Heart left ventricle (tissue), 16 donors: ENCODE measurements at regions not wholly inside any gene's neighbourhood (a gene's known extent, or its start where the extent isn't known, plus 50 kb on each side); places are given as distances from the start of the nearest gene placed in this dataset.
A peak's percentile ranks its signal among the peaks of the same experiment; 100 is the strongest.

Experiments
- ATAC-seq, 4 donors: fragments of 200-7000 bp; cut with Tn5 transposase; one replicate each; pipeline ENCODE4 v1.9.1; 2020 to 2022; ENCODE audit warnings: moderate library complexity in 4 of 4, mild to moderate bottlenecking in 3 of 4, moderate number of reproducible peaks in 1 of 4
- DNase-seq, 5 donors: peaks; one replicate each; pipeline ENCODE4 v3.0.0-alpha.2; 2020
- H3K27ac ChIP-seq, 12 donors: fragments of 200-600 bp; sonication (generic) in 4 of 12; one replicate each; pipeline versions ENCODE4 v1.5.0 to v1.8.0; 2016 to 2022; ENCODE audit warnings: mild to moderate bottlenecking in 2 of 12
- H3K27me3 ChIP-seq, 9 donors: fragments of 200-600 bp; sonication (generic) in 2 of 9; one replicate each; pipeline versions ENCODE4 v1.5.1 to v1.8.0; 2016 to 2022; ENCODE audit warnings: mild to moderate bottlenecking in 3 of 9
- H3K36me3 ChIP-seq, 9 donors: fragments of 200-600 bp; sonication (generic) in 2 of 9; one replicate each; pipeline versions ENCODE4 v1.5.0 to v1.8.0; 2018 to 2022; ENCODE audit warnings: mild to moderate bottlenecking in 2 of 9
- H3K4me1 ChIP-seq, 12 donors: fragments of 200-600 bp; sonication (generic) in 4 of 12; one replicate each; pipeline versions ENCODE4 v1.5.0 to v1.8.0; 2016 to 2022; ENCODE audit warnings: mild to moderate bottlenecking in 3 of 12
- H3K4me3 ChIP-seq, 12 donors: fragments of 200-600 bp; sonication (generic) in 4 of 12; one replicate each; pipeline versions ENCODE4 v1.5.0 to v1.8.0; 2017 to 2022; ENCODE audit warnings: mild to moderate bottlenecking in 9 of 12, moderate library complexity in 4 of 12
- H3K9me3 ChIP-seq, 12 donors: fragments of 200-600 bp; sonication (generic) in 4 of 12; one replicate each; pipeline versions ENCODE4 v1.5.0 to v1.8.0; 2016 to 2022; ENCODE audit warnings: mild to moderate bottlenecking in 1 of 12
- POLR2A ChIP-seq, 2 donors: fragments of 450-650 bp; IDR thresholded peaks; one replicate each; pipeline ENCODE4 v1.6.1; 2017; ENCODE audit warnings: antibody characterized with exemption in 2 of 2, mild to moderate bottlenecking in 2 of 2, moderate library complexity in 2 of 2
- WGBS, 4 donors: extraction: QIAGEN DNeasy Blood & Tissue Kit in 2 of 4; methylation state at CpG; one replicate each; pipeline versions ENCODE4 v1.1.5 to v1.1.7; 2013 to 2018; 5-methylcytosine and 5-hydroxymethylcytosine counted together
- intact Hi-C, 10 donors: fragments of 100-400 bp; cut with DNase I; formaldehyde crosslinking; loops; one replicate each; pipeline versions ENCODE4 v1.11.1 to v1.14.2; 2022
- TF ChIP-seq, protein P1 (sequence below), 12 donors: fragments of 200-600 bp; sonication (generic) in 4 of 12; IDR thresholded peaks; one replicate each; pipeline versions ENCODE4 v1.5.0 to v1.8.0; 2018 to 2022; ENCODE audit warnings: antibody characterized with exemption in 12 of 12, mild to moderate bottlenecking in 5 of 12
- donor health status: ischemic (EF 13 %, LVEDD 7.1; RV severe dilation, severe dysfunction).
- donor health status: healthy with polysubstance abuse.
- donor health status: DM: no; HTN: yes; CAD: no.
- donor health status: DM: no; HTN: no; CAD: no.
- donor health status: ischemic (EF 25% LVEDD 6.9; RV normal size, moderate dysfunction).
- donor health status: ischemic (EF 25% LVEDD 5.7; RV mildly dilated, moderate dysfunction).
- donor health status: healthy.
- donor health status: DM: yes; HTN: yes; CAD: no.
- donor health status: ischemic (EF 35%, LVEDD 5.7; RV mildly dilated, moderate dysfunction).
- donor health status: nonischemic (EF 11% LVEDD 7.7; RV severe dilation, severe dysfunction).
- donor health status: DM: yes; HTN: yes; CAD: no.
- donor health status: PGD.
- donor health status: ischemic (EF 29% LVEDD 5.4; RV normal size, mild dysfunction).
- donor health status: nonischemic (EF 23%, LVEDD 6.1; RV moderate dilation, normal function).

DNA sequence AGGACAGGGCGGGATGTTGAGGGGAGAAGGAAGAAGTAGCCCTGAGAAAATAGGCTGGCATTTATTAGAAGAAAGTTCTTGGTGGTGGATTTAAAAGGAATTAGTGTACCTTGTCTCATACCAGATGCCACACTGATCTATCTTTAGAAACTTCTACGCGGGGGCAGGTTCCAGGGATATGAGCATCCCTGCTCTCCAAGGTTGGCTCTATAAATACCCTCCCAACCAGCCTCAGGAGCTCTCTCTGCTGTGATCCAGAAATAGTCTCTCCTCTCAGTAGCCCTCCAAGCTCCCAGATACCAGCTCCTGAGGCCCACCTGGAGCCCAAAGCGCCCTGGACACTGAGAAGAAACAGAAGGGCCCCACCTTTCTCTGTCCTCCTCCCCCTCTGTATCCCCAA is 128.3 kb upstream of the TNR start:
- Histone ChIP-seq H3K27ac (no peak overlapping the region), H3K27me3 (no peaks in the 10 kb centered on the region), H3K4me1 (peaks cover 0 to 5% (median 0%) of the 10 kb centered on the region in 12 donors), H3K4me3 (no peak overlapping the region), H3K9me3 (no peaks in the 10 kb centered on the region), H3K36me3 (no peaks in the 10 kb centered on the region)
- TF ChIP-seq POLR2A (IDR thresholded peaks at IDR 0.05): no peak
- TF ChIP-seq, protein P1, sequence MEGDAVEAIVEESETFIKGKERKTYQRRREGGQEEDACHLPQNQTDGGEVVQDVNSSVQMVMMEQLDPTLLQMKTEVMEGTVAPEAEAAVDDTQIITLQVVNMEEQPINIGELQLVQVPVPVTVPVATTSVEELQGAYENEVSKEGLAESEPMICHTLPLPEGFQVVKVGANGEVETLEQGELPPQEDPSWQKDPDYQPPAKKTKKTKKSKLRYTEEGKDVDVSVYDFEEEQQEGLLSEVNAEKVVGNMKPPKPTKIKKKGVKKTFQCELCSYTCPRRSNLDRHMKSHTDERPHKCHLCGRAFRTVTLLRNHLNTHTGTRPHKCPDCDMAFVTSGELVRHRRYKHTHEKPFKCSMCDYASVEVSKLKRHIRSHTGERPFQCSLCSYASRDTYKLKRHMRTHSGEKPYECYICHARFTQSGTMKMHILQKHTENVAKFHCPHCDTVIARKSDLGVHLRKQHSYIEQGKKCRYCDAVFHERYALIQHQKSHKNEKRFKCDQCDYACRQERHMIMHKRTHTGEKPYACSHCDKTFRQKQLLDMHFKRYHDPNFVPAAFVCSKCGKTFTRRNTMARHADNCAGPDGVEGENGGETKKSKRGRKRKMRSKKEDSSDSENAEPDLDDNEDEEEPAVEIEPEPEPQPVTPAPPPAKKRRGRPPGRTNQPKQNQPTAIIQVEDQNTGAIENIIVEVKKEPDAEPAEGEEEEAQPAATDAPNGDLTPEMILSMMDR (IDR thresholded peaks at IDR 0.05): no peak
- DNase-seq (no peak), ATAC-seq (peak in 3 of 4 donors; percentile 84 to 91 (median 86))
- intact Hi-C loops: loop anchor here in 1 of 10 donors (10.0 kb wide), 1 partner anchor 497 kb away; no protein-coding TSS in a partner anchor
- WGBS, 4 donors: 55 to 73% (median 65%) methylated on average over 4 of the region's 4 CpGs

DNA sequence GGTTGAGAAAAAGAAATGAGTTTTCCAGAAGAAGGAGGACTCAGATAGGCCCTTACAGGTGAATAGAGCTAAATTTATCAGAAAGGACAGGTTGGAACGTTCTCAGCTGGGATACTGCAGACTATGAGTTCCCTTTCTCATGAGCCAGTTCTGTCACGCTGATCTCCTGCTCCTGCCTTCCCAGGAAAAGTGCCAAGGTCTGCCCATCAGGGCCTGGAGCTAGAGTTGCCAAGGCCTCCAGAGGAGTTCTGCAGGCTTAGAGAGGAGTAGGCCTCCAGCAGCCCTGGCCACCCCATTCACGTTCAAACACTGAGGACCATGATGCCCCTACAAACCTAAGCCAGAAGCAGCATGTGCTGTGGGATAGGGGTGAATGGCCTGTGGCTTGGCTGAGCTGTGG is 126.8 kb upstream of the TNR start:
- ATAC-seq (peak in 2 of 4 donors; percentile 39 to 49), DNase-seq (peak in 1 of 5 donors; percentile 40)
- H3K9me3 ChIP-seq: no peaks in the 10 kb centered on the region
- intact Hi-C loops: loop anchor here in 1 of 10 donors (10.0 kb wide), 1 partner anchor 495 kb away; no protein-coding TSS in a partner anchor
- H3K4me3 ChIP-seq: no peak overlapping the region
- TF ChIP-seq, protein P1 (IDR thresholded peaks at IDR 0.05): no peak
- no peaks in the 10 kb centered on the region for H3K36me3 ChIP-seq
- 31 to 61% (median 54%) methylated on average over 3 of the region's 3 CpGs for WGBS, 4 donors
- H3K27me3 ChIP-seq: no peaks in the 10 kb centered on the region
- H3K4me1 ChIP-seq: peaks cover 0 to 5% (median 0%) of the 10 kb centered on the region in 12 donors
- no peak overlapping the region for H3K27ac ChIP-seq

- TF ChIP-seq, protein P1 (IDR thresholded peaks at IDR 0.05): no peak
- no peak for TF ChIP-seq POLR2A (IDR thresholded peaks at IDR 0.05)
- Histone ChIP-seq H3K4me1 (peaks cover 0 to 5% (median 0%) of the 10 kb centered on the region in 12 donors), H3K36me3 (no peaks in the 10 kb centered on the region), H3K4me3 (no peak overlapping the region), H3K9me3 (no peaks in the 10 kb centered on the region), H3K27ac (no peak overlapping the region), H3K27me3 (no peaks in the 10 kb centered on the region)
- intact Hi-C loops: no loop called here
- no peak for DNase-seq
- ATAC-seq: no peak
- WGBS, 4 donors: 63 to 71% (median 70%) methylated on average over 2 of the region's 2 CpGs
Observed at GRCh38 chr1:175866776-175867175, 123.4 kb upstream of the TNR start.

DNA sequence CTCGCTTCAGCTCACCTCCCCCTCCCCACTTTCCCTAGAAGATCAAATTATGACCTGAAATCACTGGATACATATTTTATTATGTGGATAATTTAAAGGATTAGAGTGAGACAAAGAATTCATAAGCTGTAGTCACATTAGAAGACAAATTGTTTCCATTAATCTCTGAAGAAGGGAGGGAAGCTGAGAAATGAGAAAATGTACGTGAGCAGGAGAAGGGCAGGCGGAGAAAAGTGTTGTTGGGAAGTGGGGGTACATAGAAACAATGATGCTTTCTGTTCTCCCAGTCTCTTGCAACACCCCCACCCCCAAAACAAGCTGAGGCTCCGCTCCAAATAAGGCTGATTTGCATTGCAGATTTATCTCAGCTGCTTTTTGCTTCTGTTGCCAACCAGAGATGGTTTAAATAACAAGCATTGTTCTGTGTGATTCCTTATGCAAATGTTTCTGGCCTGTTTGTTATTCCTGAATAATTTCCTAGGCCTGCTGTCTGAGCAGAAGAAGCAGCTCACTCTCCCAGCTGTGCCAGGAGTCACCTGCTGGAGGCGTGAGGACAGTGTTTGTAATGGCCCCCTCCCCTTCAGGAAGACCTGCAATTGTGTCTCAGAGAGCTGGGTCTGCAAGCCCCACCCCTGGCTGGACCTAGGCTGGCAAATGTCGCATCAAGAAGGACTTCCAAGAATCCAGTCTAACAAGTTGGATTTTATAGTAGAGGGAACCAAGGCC is 121.8 kb upstream of the TNR start:
- DNase-seq: no peak
- TF ChIP-seq POLR2A (IDR thresholded peaks at IDR 0.05): no peak
- TF ChIP-seq, protein P1 (IDR thresholded peaks at IDR 0.05): no peak

More for the DNA sequence above, 121.8 kb upstream of the TNR start:
- Histone ChIP-seq H3K9me3 (no peaks in the 10 kb centered on the region), H3K4me3 (no peak overlapping the region), H3K27ac (no peak overlapping the region), H3K36me3 (no peaks in the 10 kb centered on the region), H3K4me1 (peaks cover 0 to 4% (median 0%) of the 10 kb centered on the region in 12 donors), H3K27me3 (no peaks in the 10 kb centered on the region)
- intact Hi-C loops: no loop called here
- WGBS, 4 donors: 74 to 79% (median 77%) methylated on average over 6 of the region's 6 CpGs
- no peak for ATAC-seq
